ENCODE measurements at regions not wholly inside any gene's neighbourhood (a gene's known extent, or its start where the extent isn't known, plus 50 kb on each side); places are given as distances from the start of the nearest gene placed in this dataset.

GRCh38 chr5:26415987-26416779, 622.2 kb downstream of the CDH9 start:
- no peak for TF ChIP-seq MAX (IDR thresholded peaks at IDR 0.05; ENCODE audit: insufficient read depth, insufficient read length)
- no peak for TF ChIP-seq CTCF (IDR thresholded peaks at IDR 0.05; ENCODE audit: extremely low read depth in 1 of 2, insufficient read depth in 1 of 2, low read depth in 1 of 2, low read length in 2 of 2)
- no peak for TF ChIP-seq POLR2A (IDR thresholded peaks at IDR 0.05; ENCODE audit: low read depth, low read length)
- no peak for TF ChIP-seq MYC (IDR thresholded peaks at IDR 0.05; ENCODE audit: low read depth, low read length)
- no peak for TF ChIP-seq POLR2AphosphoS5 (IDR thresholded peaks at IDR 0.05; ENCODE audit: insufficient read depth, low read depth, low read length)
- TF ChIP-seq EZH2 (IDR thresholded peaks at IDR 0.05; ENCODE audit: borderline replicate concordance, low read depth, low read length, severe bottlenecking) = no peak
- TF ChIP-seq JUN (IDR thresholded peaks at IDR 0.05; ENCODE audit: borderline replicate concordance, insufficient read depth, insufficient read length, low read depth) = no peak
